H54 (cell line): ENCODE measurements at regions not wholly inside any gene's neighbourhood (a gene's known extent, or its start where the extent isn't known, plus 50 kb on each side); places are given as distances from the start of the nearest gene placed in this dataset.

Source experiments
- DNase-seq: peaks from one replicate; pipeline ENCODE4 v3.0.0; 2011; ENCODE audit warnings: low spot score, mixed read lengths; ENCODE audit not compliant: insufficient read length
- FAIRE-seq: peaks from 3 replicates; lab custom pipeline; 2011; peaks lifted over from hg19 to GRCh38; lab: Jason Lieb, UNC
- POLR2A ChIP-seq: IDR thresholded peaks from 2 replicates; pipeline ENCODE4 v1.6.1; 2011; ENCODE audit warnings: low read depth, mild to moderate bottlenecking, low read length

DNA sequence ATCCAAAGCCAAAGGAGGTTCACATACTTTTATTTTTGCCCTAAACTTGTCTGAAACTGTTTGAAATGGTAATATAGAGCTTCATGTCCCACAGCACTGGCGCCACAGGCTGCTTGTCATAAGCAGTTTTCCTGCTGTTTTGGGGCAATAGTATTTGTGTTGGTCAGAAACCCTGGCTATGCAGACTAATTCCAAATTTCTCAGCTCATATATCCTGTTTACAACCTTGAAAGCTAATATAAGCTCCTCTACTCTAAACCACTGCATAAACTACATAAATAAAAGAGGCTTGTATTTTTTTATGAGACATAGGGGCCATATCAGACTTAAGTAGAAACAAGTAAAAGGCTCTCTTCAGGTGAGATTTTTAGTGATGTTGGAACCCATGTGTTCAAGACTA lies 736.8 kb upstream of the ID2 start:
- no peak for TF ChIP-seq POLR2A
- DNase-seq: no peak
- FAIRE-seq: no peak

- no peak for TF ChIP-seq POLR2A
- DNase-seq (no peak), FAIRE-seq (no peak)
Observed at GRCh38 chr2:7950035-7950612, 731.7 kb upstream of the ID2 start.

GRCh38 chr2:7951001-7951400 lies 730.9 kb upstream of the ID2 start:
- FAIRE-seq (no peak), DNase-seq (no peak)
- TF ChIP-seq POLR2A: no peak

GRCh38 chr2:7951490-7951889 lies 730.4 kb upstream of the ID2 start:
- TF ChIP-seq POLR2A: no peak
- FAIRE-seq (no peak), DNase-seq (no peak)

DNA sequence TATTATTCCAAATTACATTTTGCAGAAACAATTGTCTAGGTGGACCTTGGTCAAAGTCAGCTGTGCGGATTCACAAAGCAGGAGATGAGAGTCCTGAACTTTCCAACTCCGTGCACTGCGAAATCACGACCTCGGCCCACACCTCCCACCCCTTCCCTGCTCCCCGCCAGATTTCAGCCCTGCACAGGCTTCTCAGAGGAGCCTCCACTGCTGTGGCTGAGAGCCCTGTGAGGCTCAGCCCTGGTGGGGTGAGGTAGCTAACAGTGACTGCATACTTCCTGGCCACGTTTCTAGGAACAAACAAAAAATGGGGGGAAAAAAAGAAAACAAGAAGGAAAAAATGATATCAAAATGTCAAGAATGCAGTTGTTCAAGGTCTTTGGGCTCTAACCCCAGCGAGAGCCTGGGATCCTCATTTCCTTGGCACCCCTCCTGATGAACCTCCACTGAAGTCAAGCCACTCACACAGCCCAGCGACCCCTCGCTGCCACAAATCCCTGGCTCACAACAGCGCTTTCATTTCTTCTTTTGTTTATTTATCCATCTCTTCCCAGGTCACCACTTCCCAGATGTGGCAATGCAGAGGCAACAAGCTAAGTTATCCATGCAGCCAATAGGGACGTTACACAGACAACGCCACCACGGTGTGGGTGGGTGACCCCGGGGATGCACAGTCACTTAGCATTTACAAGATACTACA lies 729.7 kb upstream of the ID2 start:
- TF ChIP-seq POLR2A: no peak
- FAIRE-seq: no peak
- DNase-seq: no peak

GRCh38 chr2:7953195-7953594 lies 728.7 kb upstream of the ID2 start:
- FAIRE-seq: no peak
- TF ChIP-seq POLR2A: no peak
- DNase-seq: no peak

DNA sequence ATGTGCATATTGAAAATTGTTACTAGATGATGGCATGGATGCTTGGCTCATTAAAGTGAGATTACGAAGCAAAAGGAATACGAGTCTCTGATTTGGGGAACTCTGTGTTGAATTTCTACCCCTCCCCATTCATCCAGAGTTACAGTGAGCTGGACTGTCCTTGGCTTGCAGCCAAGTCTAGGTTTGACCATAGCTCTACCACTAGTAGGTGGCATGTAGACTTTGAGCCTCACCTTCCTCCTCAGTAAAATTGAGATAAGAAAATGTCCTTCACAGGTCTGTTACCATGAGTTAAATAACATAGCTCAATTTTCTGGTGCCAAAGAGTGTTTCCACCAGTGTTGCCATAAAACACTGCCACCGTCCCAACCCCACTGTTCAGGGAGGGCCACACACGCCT lies 727.6 kb upstream of the ID2 start:
- no peak for DNase-seq
- FAIRE-seq: no peak
- TF ChIP-seq POLR2A: no peak

DNA sequence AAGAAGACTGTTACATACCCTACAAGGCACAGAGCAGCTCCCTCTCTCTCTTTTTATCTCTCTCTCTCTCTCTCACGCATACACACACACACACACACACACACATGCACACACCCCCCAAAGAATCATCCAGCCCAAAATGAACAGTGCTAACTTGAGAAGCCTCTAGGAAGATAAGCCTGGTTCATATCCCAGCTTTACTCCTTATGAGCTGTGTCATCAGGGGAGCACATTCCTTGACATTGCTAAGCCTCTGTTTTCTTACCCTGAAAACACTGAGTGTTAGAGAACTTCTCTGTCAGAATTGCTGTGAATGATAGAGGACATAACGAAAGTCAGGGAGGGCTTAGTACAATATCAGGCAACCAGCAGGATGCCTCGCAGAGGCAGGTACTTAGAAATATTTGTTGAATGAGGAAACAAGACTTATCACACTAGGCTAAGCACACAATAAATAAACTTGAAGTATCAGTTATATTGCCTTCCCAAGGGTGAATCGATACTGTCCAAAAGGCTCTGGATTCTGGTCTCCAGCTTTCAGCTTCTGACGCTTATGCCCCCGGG lies 725.6 kb upstream of the ID2 start:
- DNase-seq (no peak), FAIRE-seq (no peak)
- no peak for TF ChIP-seq POLR2A

DNA sequence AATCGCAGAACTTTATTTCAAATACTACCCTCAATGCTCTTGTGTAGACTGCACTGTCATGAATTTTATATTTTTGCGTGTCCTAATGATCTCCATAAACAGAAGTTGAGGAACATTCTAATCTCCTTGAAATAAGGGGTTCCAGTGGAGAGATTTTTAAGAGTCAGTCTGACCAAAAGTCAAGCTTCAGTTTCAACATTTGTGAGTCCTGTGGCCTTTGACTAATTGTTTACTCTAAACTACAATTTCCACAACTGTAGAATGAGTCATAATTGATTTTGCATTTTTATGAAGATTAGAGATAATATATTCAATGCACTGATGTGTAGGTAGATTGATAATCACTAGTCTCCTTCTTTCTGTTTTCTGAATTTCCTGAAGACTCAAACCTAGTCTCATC lies 720.3 kb upstream of the ID2 start:
- DNase-seq (no peak), FAIRE-seq (no peak)
- no peak for TF ChIP-seq POLR2A

DNA sequence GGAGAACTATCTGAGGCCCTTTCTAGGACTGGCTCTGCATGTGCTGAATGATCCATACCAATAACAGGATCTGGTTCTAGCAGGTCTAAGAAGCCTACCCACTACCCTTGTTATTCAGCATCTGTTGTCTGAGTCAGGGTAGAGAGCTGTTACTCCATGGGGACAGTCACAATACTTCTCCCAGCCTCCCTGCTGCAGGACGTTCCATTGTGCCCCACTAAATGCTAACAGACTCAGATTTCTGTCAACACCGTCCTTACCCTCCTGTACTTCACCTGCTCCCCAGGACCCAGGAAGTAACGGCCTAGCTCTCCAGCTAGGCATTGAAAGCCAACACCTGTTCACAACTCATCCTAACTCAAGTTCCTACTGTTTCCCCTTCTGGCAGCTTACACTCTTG lies 719.7 kb upstream of the ID2 start:
- DNase-seq: no peak
- no peak for FAIRE-seq

GRCh38 chr2:7963787-7964186 lies 718.1 kb upstream of the ID2 start:
- FAIRE-seq: no peak
- TF ChIP-seq POLR2A: no peak
- no peak for DNase-seq

More for the DNA sequence above, 719.7 kb upstream of the ID2 start:
- TF ChIP-seq POLR2A: no peak

DNA sequence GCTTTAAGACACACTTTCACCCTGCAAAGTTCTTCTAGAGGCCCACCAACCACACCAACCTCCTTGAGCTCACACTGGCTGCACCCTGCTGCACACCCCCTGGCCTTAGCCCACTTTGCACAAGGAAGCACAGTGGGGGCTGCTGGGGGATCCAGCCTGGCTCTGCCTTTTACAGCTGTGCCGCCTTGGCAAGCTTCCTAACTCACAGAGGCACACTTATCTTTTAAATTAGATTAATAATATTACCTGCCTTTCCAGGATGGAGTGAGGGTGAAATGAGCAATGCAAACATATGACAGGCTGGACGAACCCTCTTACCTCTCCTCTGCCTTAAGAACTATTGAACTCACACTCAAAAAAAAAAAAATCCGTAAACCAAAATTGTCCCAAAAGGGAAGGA lies 715.8 kb upstream of the ID2 start:
- DNase-seq (no peak), FAIRE-seq (no peak)
- TF ChIP-seq POLR2A: no peak

DNA sequence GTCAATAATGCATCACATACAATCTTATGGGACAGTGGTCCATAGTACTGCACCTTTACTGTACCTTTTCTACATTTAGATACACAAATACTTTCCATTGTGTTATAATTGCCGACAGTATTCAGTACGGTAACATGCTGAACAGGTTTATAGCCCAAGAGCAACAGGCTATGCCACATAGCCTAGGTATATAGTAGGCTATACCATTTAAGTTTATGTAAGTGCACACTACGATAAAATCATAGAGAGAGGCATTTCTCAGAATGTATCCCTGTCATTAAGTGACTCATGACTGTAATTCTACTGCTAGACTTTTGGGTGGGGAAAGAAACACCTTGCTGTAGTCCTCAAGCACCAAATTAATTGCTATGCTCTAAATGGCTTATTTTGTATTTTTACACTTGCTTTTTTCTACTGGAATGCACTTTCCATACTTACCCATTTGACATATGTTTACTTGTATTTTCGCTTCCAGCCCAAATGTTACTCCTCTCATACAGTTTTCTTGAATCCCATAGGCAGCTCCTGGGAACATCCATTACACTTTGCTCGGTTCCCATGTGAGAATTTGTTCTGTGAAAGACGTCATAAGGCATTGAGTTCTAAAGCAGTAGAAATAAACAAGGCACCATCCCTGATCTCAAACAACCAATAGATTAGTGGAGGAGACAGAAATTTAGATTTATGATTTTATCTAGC lies 714.0 kb upstream of the ID2 start:
- no peak for TF ChIP-seq POLR2A
- DNase-seq: no peak
- FAIRE-seq: no peak

DNA sequence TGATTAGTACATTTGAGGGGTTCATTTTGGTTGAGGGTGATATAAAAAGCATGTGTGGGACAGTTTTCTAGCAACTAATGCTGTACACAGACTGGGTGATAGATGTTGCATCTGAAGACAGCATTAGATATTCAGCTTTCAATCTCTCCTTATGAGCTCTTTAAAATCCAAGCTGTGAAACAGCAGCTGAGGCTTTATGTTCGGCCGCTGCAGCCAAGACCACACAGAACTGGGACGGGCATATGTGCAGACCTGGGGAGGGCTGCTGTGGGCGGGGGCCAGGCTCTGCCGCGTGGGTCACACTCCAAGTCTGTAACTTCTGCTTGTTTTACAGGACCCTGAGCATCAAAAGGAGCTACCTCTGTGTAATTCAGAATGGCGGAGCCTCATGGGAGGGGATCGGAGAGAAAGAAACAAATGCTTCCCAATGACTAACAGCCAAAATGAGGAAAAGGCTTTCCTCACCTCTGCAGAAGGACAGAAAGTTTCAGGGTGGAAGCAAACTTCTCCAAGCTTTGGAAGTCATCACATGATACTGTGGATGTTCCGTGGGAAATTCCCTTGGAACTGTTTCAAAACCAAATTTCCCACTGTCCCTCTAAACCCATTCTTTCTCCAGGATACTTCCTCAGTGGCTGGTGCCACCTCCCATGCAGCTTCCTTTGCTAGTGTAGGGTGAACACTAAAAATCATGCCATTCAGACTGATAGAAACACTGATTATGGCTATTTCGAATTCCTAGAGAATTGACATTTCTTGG lies 711.9 kb upstream of the ID2 start:
- FAIRE-seq: no peak
- no peak for DNase-seq
- no peak for TF ChIP-seq POLR2A
